GM21737 (cell line): ENCODE measurements at regions not wholly inside any gene's neighbourhood (a gene's known extent, or its start where the extent isn't known, plus 50 kb on each side); places are given as distances from the start of the nearest gene placed in this dataset.
A peak's percentile ranks its signal among the peaks of the same experiment; 100 is the strongest.

Source experiments
- ATAC-seq: cut with Tn5 transposase; IDR thresholded peaks from one replicate; pipeline ENCODE4 v1.9.1; 2021; ENCODE audit warnings: mild to moderate bottlenecking, moderate library complexity; ENCODE audit not compliant: unreplicated experiment

GRCh38 chr2:12429779-12430406 lies 286.8 kb upstream of the TRIB2 start:
- no peak for ATAC-seq

GRCh38 chr2:12430407-12431133 lies 286.2 kb upstream of the TRIB2 start:
- ATAC-seq, result peak; percentile 98

- no peak for ATAC-seq
Measured at GRCh38 chr2:12432985-12433625, 283.6 kb upstream of the TRIB2 start.

- ATAC-seq, result no peak
Measured at GRCh38 chr2:12433626-12433990, 283.1 kb upstream of the TRIB2 start.

GRCh38 chr2:12434630-12435098 lies 282.1 kb upstream of the TRIB2 start:
- ATAC-seq, result no peak

GRCh38 chr2:12435430-12436222 lies 281.1 kb upstream of the TRIB2 start:
- no peak for ATAC-seq

GRCh38 chr2:12436483-12436882 lies 280.3 kb upstream of the TRIB2 start:
- no peak for ATAC-seq

- no peak for ATAC-seq
Measured at GRCh38 chr2:12436935-12437561, 279.7 kb upstream of the TRIB2 start.

GRCh38 chr2:12440731-12441130 lies 276.0 kb upstream of the TRIB2 start:
- no peak for ATAC-seq

- ATAC-seq, result no peak
Measured at GRCh38 chr2:12441750-12442475, 274.8 kb upstream of the TRIB2 start.

GRCh38 chr2:12442476-12442847 lies 274.3 kb upstream of the TRIB2 start:
- ATAC-seq, result no peak

- no peak for ATAC-seq
Measured at GRCh38 chr2:12448846-12449505, 267.8 kb upstream of the TRIB2 start.

GRCh38 chr2:12451726-12452125 lies 265.0 kb upstream of the TRIB2 start:
- ATAC-seq, result no peak

- no peak for ATAC-seq
Measured at GRCh38 chr2:12452185-12452584, 264.6 kb upstream of the TRIB2 start.

- no peak for ATAC-seq
Measured at GRCh38 chr2:12453731-12454130, 263.0 kb upstream of the TRIB2 start.

GRCh38 chr2:12455661-12456060 lies 261.1 kb upstream of the TRIB2 start:
- ATAC-seq, result no peak

GRCh38 chr2:12456293-12457106 lies 260.2 kb upstream of the TRIB2 start:
- peak; percentile 87 for ATAC-seq

GRCh38 chr2:12457831-12458230 lies 258.9 kb upstream of the TRIB2 start:
- ATAC-seq, result no peak

- ATAC-seq, result no peak
Measured at GRCh38 chr2:12463189-12463588, 253.5 kb upstream of the TRIB2 start.
